GM19324 (cell line): ENCODE measurements at regions not wholly inside any gene's neighbourhood (a gene's known extent, or its start where the extent isn't known, plus 50 kb on each side); places are given as distances from the start of the nearest gene placed in this dataset.
"Not testable (repeated sequence)": the region's sequence is repeated elsewhere in the genome, so short reads cannot be mapped to it uniquely, and the experiment has no call there.

Experiments used
- ATAC-seq: cut with Tn5 transposase; IDR thresholded peaks from one replicate; pipeline ENCODE4 v1.9.1; 2021; ENCODE audit warnings: mild to moderate bottlenecking, moderate library complexity; ENCODE audit not compliant: unreplicated experiment, low FRiP score

- ATAC-seq: not testable (repeated sequence)
Observed at GRCh38 chr16:29578898-29579297, 72.7 kb upstream of the NPIPB12 start.

DNA sequence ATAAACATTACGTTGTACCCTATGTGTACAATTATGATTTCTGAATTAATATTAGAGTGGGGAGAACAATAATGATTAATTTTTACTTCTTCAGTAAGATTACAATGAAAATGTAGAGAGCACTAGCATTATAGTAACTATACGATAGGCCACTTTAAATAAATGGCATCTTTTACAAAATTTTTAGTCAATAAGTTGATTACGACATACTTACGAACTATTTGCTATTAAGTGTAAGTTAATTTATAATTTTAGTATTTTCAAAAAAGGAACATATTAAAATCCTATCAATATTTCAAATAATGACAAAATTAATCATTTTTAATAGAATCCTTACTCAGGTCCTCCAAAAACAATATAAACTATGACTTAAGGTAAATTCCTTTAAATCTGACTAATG lies 75.6 kb upstream of the NPIPB12 start:
- not testable (repeated sequence) for ATAC-seq

DNA sequence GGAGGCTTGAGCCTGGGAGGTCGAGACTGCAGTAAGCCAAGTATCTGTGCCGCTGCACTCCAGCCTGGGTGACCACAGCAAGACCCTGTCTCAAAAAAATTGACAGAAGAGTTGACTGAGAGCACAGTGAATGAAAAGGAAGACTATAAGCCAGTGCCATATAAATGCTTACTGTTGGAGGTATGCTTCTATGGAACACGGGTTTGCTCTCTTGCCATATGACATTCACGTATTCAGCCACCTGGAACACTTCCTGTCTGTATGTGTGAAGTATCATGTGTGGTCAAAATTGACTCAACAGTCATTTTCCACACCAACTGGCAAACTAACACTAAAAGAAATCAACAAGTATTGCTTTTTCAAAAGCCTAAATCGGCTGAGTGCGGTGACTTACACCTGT lies 71.1 kb upstream of the SPN start:
- ATAC-seq: not testable (repeated sequence)

GRCh38 chr16:29594269-29594925 lies 68.7 kb upstream of the SPN start:
- ATAC-seq: peak; percentile 49

GRCh38 chr16:29594926-29595838 lies 67.9 kb upstream of the SPN start:
- peak; percentile 86 for ATAC-seq

DNA sequence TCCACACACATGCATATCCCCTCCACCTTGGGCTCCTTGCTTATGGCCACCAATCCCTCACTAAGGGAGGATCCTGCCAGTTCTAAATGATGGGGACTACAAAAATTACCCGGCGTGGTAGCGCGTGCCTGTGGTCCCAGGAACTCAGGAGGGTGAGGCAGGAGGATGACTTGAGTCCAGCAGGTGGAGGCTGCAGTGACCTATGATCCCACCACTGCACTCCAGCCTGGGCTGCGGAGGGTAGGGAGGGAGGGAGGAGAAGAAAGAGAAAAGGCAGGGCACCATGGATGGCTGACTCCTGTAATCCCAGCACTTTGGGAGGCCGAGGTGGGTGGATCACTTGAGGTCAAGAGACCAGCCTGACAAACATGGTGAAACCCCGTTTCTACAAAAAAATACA lies 66.0 kb upstream of the SPN start:
- not testable (repeated sequence) for ATAC-seq

GRCh38 chr16:29600111-29601000 lies 62.7 kb upstream of the SPN start:
- ATAC-seq: peak; percentile 38

DNA sequence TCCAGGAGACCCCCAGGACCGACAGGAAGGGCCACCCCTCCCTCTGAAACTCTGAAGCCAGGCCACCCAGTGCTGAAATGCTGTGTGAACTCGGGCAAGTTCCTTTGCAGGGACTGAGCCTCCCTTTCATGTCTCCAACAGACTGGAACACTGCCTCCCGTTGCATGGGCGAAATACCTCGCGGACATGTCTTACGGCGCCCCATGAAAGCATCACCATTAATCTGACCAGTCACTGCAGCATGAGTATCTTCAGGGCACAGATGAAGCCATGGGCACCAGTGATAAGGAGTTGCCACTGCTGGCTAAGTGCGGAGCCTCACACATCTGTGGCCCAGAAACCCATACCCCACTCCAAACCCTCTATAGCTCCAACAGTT lies 60.8 kb upstream of the SPN start:
- ATAC-seq: not testable (repeated sequence)

DNA sequence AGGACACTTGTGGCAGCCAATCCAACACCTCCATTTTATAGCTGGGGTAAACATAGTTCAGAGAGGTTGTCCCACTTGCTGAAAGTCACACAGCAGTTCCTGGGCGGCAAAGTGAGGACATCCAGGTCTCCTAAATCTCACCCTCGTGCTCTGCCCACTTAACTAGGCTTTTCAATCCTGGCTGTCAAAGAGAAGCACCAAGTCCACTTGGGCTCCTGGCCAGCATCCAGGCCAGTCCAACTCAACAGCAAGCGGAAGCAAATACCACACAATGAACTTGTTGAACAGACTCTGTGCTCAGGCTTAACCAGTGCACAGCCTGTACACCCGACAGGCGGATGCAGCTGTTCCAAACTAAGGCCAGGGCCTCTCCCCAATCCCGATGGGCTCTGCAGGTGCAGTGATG lies 60.4 kb upstream of the SPN start:
- ATAC-seq: not testable (repeated sequence)

- ATAC-seq: not testable (repeated sequence)
Observed at GRCh38 chr16:29604631-29605549, 58.2 kb upstream of the SPN start.

- not testable (repeated sequence) for ATAC-seq
Observed at GRCh38 chr16:29605593-29606205, 57.3 kb upstream of the SPN start.

DNA sequence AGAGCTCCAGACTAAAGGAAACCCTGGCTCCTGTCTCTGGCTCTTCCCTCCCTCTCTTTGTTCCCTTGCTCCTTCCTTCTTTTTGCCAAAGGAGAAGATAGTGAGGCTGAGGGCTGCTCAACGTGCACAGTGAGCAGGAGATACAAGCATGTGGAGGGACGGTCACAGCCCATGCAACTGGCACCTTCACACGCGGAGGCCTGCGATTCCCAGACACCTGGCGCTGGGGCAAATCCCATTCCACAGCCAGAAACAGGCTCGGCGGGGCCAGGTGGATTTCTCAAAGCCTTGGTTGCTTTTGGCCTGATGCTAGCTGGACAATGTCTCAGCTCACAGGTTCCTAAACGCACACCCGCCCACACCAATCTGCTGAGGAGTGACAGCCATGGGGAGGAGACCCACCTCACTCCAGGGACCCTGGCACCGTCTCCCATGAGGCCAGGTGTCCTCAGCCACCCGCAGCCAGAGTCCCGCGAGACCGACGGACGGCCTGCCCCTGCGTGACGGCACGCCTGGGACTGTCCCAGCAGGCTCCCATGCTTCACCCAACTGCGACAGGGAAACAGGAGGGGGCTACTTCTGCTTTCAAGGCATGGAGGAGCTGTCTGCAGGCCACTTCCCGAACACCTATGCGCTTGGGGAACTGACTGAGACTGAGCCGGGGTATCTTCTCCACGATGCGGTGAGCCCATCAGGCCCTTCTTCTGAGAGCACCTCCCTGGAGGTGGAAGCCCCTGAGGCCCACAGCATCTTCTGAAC lies 56.2 kb upstream of the SPN start:
- not testable (repeated sequence) for ATAC-seq

DNA sequence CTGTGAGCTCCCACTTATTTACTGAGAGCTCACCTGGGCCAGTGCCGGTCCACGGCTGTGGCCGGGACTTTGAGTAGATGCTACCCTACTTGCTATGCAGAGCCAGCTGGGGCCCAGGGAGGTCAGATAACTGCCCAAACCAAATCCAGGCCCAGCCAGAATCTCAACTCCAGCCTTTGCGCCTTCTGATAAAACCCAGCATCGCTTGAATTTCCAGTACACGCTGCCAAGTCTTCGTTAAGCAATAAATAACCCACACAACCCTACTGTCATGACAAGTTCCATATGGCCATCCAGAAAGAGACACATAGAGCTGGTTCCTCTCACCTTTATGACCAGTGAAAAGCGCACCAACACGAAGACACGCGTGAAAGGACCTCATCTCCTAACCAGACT lies 55.6 kb upstream of the SPN start:
- not testable (repeated sequence) for ATAC-seq

GRCh38 chr16:29612381-29613306 lies 50.4 kb upstream of the SPN start:
- not testable (repeated sequence) for ATAC-seq
